Muscle of arm (tissue), 1 donor: ENCODE measurements at regions not wholly inside any gene's neighbourhood (a gene's known extent, or its start where the extent isn't known, plus 50 kb on each side); places are given as distances from the start of the nearest gene placed in this dataset.
A peak's percentile ranks its signal among the peaks of the same experiment; 100 is the strongest.
"Not testable (repeated sequence)": the region's sequence is repeated elsewhere in the genome, so short reads cannot be mapped to it uniquely, and the experiment has no call there.

Experiments used
- DNase-seq: peaks from one replicate; pipeline ENCODE4 v3.0.0-alpha.2; 2013

GRCh38 chr2:239727776-239728600 lies 297.2 kb downstream of the NDUFA10 start:
- no peak for DNase-seq

- DNase-seq, result no peak
Observed at GRCh38 chr2:239727182-239727775, 297.9 kb downstream of the NDUFA10 start.

- no peak for DNase-seq
Observed at GRCh38 chr2:239726631-239727181, 298.4 kb downstream of the NDUFA10 start.

GRCh38 chr2:239726091-239726591 lies 299.0 kb downstream of the NDUFA10 start:
- DNase-seq, result no peak

DNA sequence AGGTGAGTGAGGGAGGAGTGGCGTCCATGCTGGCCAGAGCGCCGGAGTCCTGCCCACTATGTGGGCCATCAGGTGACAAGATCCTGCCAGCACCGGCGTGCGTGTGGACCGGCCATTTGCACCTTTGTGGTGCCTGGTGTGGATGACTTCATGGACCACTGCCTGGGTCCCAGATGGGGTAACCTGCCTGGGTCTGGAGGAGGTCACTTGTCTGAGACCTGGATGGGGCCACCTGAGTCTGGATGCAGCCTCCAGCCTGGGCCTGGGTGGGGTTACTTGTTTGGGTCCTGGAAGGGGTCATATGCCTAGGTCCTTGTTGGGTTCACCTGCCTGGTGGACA lies 299.6 kb downstream of the NDUFA10 start:
- DNase-seq, result no peak

GRCh38 chr2:239724851-239725550 lies 300.1 kb downstream of the NDUFA10 start:
- no peak for DNase-seq

- DNase-seq, result peak; percentile 64
Observed at GRCh38 chr2:239724194-239724849, 300.8 kb downstream of the NDUFA10 start.

DNA sequence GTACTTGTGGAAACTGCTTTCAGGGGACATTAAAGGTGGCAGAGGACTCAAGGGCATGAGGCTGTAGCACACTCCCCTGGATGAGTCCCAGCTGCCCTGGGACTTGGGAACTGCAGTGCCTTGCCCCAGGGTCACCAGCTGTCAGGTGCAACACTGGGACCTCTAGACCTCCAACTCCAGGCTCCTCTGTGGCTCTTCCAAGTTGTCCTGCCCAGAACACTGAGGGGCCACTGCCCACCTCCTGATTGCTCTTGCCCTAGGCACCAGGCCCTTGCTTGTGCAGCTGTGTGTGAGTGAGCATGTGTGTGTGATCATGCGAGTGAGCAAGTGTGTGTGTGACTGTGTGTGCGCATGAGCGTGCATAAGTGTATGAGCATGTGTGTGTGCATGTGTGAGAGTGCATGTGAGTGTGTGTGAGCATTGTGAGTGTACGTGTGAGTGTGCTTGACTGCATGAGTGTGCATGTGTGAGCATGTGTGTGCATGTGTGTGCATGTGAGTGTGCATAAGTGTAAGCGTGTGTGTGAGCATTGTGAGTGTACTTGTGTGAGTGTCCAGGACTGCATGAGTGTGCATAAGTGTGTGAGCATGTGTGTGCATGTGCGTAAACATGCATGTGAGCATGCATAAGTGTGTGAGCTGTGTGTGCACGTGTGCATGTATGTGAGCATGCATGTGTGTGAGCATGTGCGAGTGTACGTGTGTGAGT lies 301.5 kb downstream of the NDUFA10 start:
- no peak for DNase-seq

DNA sequence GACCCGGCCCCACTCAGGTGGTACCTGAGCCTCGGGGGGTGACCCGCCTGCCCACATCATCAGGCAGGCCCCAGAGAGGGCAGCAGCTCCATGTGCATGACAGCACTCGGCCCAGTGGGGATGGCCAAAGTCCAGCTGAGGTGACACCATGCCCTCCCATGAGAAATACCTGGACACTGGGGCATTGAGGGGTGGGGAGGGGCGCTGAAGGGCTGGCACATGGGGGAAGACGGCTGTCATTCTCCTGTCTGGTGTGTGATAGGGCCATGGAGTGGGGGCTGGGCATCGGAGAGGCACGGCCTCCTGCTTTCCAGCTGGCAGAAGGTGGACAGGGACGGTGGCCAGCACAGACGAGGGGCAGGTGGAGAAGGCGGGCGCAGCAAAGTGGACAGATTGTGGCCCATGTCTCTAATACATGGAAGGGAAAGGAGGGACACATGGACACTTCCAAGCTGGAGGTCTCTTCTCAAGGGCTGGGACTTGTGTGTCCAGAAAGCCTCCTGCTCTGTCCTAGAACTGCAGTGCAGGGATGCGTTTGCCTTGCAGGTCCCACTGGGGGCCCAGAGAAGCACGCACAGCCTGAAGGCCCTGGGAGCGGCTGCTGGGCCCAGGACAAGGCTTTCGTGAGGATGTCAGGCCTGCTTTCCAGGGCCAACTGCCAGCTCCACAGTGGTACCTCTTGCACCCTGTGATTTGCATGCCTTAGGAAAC lies 302.2 kb downstream of the NDUFA10 start:
- no peak for DNase-seq

DNA sequence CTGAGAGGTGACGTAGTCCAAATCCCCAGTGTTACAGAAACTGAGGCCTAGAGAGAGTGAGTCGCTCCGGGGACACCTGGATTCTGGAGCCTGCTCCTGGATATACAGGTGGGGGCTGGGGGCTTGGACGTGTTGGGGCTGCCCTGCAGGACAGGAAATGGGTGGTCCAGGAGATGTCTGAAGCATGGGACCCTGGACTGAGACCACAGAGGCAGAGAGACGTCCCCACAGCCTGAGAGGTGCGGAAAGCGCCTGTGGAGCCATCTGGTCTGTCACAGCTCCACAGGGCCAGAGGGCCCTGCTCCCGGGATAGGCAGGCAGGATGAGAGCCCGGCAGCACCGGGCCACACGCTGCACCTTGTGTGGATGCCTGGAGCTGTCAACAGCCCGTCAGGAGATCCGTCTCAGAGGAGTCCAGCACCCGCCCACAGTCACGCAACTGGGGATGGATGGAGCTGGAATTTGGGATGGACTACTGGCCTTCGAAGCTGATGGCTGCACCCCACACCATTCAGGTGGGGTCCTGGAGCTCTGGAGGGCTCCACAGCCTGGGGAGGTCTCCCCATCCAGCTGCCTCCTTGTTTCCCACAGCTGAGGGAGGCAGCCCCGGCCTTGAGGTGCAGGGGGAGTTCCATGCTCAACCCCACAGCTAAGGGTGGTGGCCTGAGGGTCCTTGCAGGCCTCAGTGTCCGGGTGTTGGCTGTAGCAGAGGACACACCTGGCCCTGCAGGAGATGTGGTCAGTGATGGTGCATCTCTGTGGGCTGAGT lies 303.0 kb downstream of the NDUFA10 start:
- no peak for DNase-seq

GRCh38 chr2:239721531-239721930 lies 303.6 kb downstream of the NDUFA10 start:
- no peak for DNase-seq

- DNase-seq, result no peak
Observed at GRCh38 chr2:239720361-239721360, 304.5 kb downstream of the NDUFA10 start.

DNA sequence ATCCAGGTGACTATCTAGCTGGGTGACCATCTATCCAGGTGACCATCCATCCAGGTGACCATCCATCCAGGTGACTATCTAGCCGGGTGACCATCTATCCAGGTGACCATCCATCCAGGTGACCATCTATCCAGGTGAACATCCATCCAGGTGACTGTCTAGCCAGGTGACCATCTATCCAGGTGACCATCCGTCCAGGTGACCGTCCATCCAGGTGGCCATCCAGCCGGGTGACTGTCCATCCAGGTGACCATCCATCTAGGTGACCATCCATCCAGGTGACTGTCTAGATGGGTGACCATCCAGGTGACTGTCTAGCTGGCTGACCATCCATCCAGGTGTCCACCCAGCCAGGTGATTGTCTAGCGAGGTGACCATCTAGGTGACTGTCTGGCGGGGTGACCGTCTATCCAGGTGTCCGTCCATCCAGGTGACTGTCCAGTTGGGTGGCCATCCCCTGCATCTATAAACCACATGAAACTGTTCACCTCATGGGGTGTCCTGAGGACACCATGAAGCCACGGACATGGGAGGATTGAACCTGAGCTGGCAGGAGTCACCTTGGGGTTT lies 305.3 kb downstream of the NDUFA10 start:
- DNase-seq, result no peak

DNA sequence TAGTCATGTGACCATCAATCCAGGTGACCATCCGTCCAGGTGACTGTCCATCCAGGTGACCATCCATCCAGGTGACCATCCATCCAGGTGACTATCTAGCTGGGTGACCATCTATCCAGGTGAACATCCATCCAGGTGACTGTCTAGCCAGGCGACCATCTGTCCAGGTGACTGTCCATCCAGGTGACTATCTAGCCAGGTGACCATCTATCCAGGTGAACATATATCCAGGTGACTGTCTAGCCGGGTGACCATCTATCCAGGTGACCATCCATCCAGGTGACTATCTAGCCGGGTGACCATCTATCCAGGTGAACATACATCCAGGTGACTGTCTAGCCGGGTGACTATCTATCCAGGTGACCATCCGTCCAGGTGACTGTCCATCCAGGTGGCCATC lies 306.2 kb downstream of the NDUFA10 start:
- not testable (repeated sequence) for DNase-seq

DNA sequence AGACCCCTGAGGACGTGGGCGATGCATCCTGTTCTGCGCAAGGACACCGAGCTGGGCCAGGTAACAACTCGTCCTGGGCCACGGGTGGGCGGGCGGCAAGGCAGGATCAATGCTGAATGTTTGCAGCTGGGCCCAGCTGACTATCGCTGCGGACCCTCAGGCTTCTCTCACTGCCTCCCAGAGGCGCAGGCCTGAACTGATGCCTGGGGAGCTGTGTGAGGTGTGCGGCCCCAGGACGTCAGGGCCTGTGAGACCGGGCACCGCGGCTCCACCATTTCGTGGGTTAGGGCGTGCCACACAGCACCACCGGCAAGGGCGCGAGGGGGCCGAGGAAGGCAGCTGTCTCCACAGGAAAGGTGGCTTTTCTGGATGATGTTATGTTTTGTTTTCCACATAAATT lies 307.4 kb downstream of the NDUFA10 start:
- DNase-seq, result no peak

GRCh38 chr2:239717319-239717675 lies 307.8 kb downstream of the NDUFA10 start:
- DNase-seq, result no peak

DNA sequence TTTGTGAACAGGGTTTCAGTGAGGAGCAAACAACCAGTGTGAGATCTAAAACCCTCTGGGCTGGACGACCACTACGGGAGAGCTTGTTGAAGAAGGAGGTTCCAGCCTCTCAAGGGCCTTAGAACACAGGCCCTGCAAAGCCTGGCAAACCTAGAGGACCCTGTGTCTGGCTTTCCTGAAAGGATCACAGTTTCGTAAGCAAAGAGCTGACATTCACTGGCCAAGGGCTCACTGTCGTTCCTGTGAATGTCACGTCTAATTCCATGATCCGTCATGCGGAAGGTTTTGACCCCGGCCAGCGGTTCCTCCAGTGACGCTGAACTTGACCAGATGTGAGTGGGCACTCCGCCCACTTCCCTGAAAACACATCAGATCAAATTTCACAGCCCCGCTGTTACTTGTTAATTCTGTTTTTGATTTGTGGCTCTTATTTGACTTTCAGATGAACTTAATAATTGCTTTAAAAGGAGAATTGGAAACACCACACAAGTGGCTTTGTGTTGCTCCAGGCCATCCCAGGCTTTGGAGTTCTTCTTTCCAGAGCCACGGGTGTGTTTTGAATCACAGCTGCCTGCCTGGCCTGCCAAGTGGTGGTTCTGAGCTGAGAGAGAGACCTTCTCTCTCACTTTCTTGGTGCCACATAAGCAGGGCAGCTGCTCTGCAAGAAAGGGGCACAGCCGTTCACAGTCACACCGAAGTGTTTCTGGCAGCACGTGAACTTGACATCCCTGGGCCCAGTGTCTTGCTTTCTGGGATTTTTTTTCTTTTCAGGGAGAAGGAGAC lies 308.4 kb downstream of the NDUFA10 start:
- peak; percentile 75 for DNase-seq
